ENCODE measurements at regions not wholly inside any gene's neighbourhood (a gene's known extent, or its start where the extent isn't known, plus 50 kb on each side); places are given as distances from the start of the nearest gene placed in this dataset.

GRCh38 chr9:22643541-22643940, 196.9 kb downstream of the DMRTA1 start:
- Histone ChIP-seq H3K27ac (ENCODE audit: insufficient read depth, low read length) (no peak overlapping the region), H3K56ac (ENCODE audit: extremely low read depth, insufficient read depth, low read length) (no peak overlapping the region), H3K36me3 (ENCODE audit: control insufficient read depth, insufficient read depth, low read length) (no peaks in the 10 kb centered on the region), H3K4me3 (ENCODE audit: insufficient read depth, low read depth, low read length) (no peak overlapping the region), H4K91ac (ENCODE audit: insufficient read depth, low read depth, low read length) (no peak overlapping the region), H3K9me3 (ENCODE audit: control insufficient read depth, insufficient read depth, low read length) (no peaks in the 10 kb centered on the region), H3K9me1 (ENCODE audit: insufficient read depth, low read length) (no peaks in the 10 kb centered on the region), H4K5ac (ENCODE audit: low read depth, low read length) (no peak overlapping the region), H3K4me2 (ENCODE audit: low read depth, low read length) (no peak overlapping the region), H4K8ac (ENCODE audit: low read depth in 2 of 2, low read length in 2 of 2) (no peak overlapping the region), H3K4ac (ENCODE audit: low read depth, low read length) (no peak overlapping the region), H2BK120ac (ENCODE audit: low read depth, low read length) (no peak overlapping the region), H2AK9ac (replicated peaks; ENCODE audit: low read depth, low read length, poor library complexity) (no peak overlapping the region), H3K18ac (ENCODE audit: low read depth, low read length) (no peak overlapping the region), H2BK15ac (ENCODE audit: low read depth, low read length) (no peak overlapping the region), H3K9ac (ENCODE audit: low read depth, low read length) (no peak overlapping the region), H2BK20ac (ENCODE audit: low read depth, low read length) (no peak overlapping the region), H2AFZ (replicated peaks; ENCODE audit: low read length, poor library complexity) (no peak overlapping the region), H4K20me1 (ENCODE audit: insufficient read depth, low read length) (no peaks in the 10 kb centered on the region), H3K23ac (ENCODE audit: low read depth, low read length) (no peak overlapping the region), H3K27me3 (ENCODE audit: control insufficient read depth, insufficient read depth, low read length) (no peaks in the 10 kb centered on the region), H3K79me1 (ENCODE audit: low read depth in 1 of 2, low read length in 2 of 2) (no peaks in the 10 kb centered on the region), H2BK5ac (ENCODE audit: low read depth, low read length, poor library complexity, severe bottlenecking) (no peak overlapping the region), H3K4me1 (ENCODE audit: control insufficient read depth, insufficient read depth, low read length) (no peaks in the 10 kb centered on the region), H3K14ac (replicated peaks; ENCODE audit: low read depth, low read length) (no peak overlapping the region), H2AK5ac (ENCODE audit: low read depth, low read length) (no peak overlapping the region)
- dilution Hi-C loops (cut with HindIII; ENCODE audit: low sequenced_read_pairs, unreplicated experiment), result no loop called here
- no peak for TF ChIP-seq RAD21 (IDR thresholded peaks at IDR 0.05; ENCODE audit: low read length)
- no peak for TF ChIP-seq CEBPB (IDR thresholded peaks at IDR 0.05; ENCODE audit: low read depth, low read length)
- no peak for TF ChIP-seq USF2 (IDR thresholded peaks at IDR 0.05; ENCODE audit: low read depth, low read length)
- no peak for TF ChIP-seq SMC3 (IDR thresholded peaks at IDR 0.05; ENCODE audit: low read depth, low read length)
- no peak for TF ChIP-seq RFX5 (IDR thresholded peaks at IDR 0.05; ENCODE audit: low read depth, low read length)
- TF ChIP-seq MAZ (IDR thresholded peaks at IDR 0.05; ENCODE audit: borderline replicate concordance, low read depth, low read length), result no peak
- ChIA-PET POLR2A (ENCODE audit: unreplicated experiment) (no interaction called here), CTCF (no interaction called here)
- in situ Hi-C loops (cut with MboI; ENCODE audit: low sequenced_read_pairs), result no loop called here
- DNase-seq (peak; percentile 10), ATAC-seq (ENCODE audit: low read depth) (no peak)
- no TSS peak for BruUV-seq (replicated peaks)
- intact Hi-C loops (cut with micrococcal nuclease), result no loop called here

All from IMR-90 (cell line).